ENCODE measurements at regions not wholly inside any gene's neighbourhood (a gene's known extent, or its start where the extent isn't known, plus 50 kb on each side); places are given as distances from the start of the nearest gene placed in this dataset.

- H3K36me3 ChIP-seq (ENCODE audit: insufficient read depth): no peaks in the 10 kb centered on the region
- H3K27me3 ChIP-seq (ENCODE audit: insufficient read depth): no peaks in the 10 kb centered on the region
- no peaks in the 10 kb centered on the region for H3K79me2 ChIP-seq (replicated peaks; ENCODE audit: insufficient read depth)
- Mint-ChIP-seq H3K27me3 (ENCODE audit: insufficient read depth, low read depth, poor library complexity) (peaks cover 9% of the 10 kb centered on the region), H3K36me3 (ENCODE audit: low read depth) (no peaks in the 10 kb centered on the region), H3K4me1 (no peaks in the 10 kb centered on the region), H3K9me3 (no peaks in the 10 kb centered on the region), H3K4me3 (no peak overlapping the region), H3K27ac (no peak overlapping the region)
- H3K4me3 ChIP-seq: no peak overlapping the region
- no peaks in the 10 kb centered on the region for H3K9me2 ChIP-seq (ENCODE audit: insufficient read depth)
- H4K20me1 ChIP-seq (replicated peaks; ENCODE audit: insufficient read depth): no peaks in the 10 kb centered on the region
- DNase-seq (ENCODE audit: low spot score) (no peak), ATAC-seq (no peak)
- H3K4me1 ChIP-seq (ENCODE audit: insufficient read depth): no peaks in the 10 kb centered on the region
- H3K4me2 ChIP-seq: no peak overlapping the region
- TF ChIP-seq EZH2 (IDR thresholded peaks at IDR 0.05; ENCODE audit: low read depth, unreplicated experiment) (no peak), ETS1 (IDR thresholded peaks at IDR 0.05) (no peak), EZH2phosphoT487 (IDR thresholded peaks at IDR 0.05; ENCODE audit: unreplicated experiment) (no peak), ZNF331 (CRISPR knock-in tag; IDR thresholded peaks at IDR 0.05; ENCODE audit: low read depth) (no peak)
- H3K27ac ChIP-seq (ENCODE audit: low read depth): no peak overlapping the region
- no peak overlapping the region for H2AFZ ChIP-seq
- no peaks in the 10 kb centered on the region for H3F3A ChIP-seq (replicated peaks; ENCODE audit: low read depth)
These were observed 76.4 kb upstream of the FSTL5 start for GRCh38 chr4:162239992-162240769.

GRCh38 chr4:162237676-162238075 is 73.9 kb upstream of the FSTL5 start:
- Mint-ChIP-seq H3K4me3 (no peak overlapping the region), H3K27ac (no peak overlapping the region), H3K9me3 (no peaks in the 10 kb centered on the region), H3K4me1 (peaks cover 2% of the 10 kb centered on the region; the same call in 1 of the 3 replicates), H3K36me3 (ENCODE audit: low read depth) (peaks cover 2% of the 10 kb centered on the region; the same call in 1 of the 3 replicates), H3K27me3 (ENCODE audit: insufficient read depth, low read depth, poor library complexity) (peaks cover 6% of the 10 kb centered on the region)
- Histone ChIP-seq H3K4me3 (no peak overlapping the region), H3K4me2 (no peak overlapping the region), H4K20me1 (replicated peaks; ENCODE audit: insufficient read depth) (no peaks in the 10 kb centered on the region), H3K4me1 (ENCODE audit: insufficient read depth) (no peaks in the 10 kb centered on the region), H3F3A (replicated peaks; ENCODE audit: low read depth) (no peaks in the 10 kb centered on the region), H3K79me2 (replicated peaks; ENCODE audit: insufficient read depth) (no peaks in the 10 kb centered on the region), H3K27ac (ENCODE audit: low read depth) (no peak overlapping the region), H3K27me3 (ENCODE audit: insufficient read depth) (no peaks in the 10 kb centered on the region), H2AFZ (no peak overlapping the region), H3K36me3 (ENCODE audit: insufficient read depth) (no peaks in the 10 kb centered on the region), H3K9me2 (ENCODE audit: insufficient read depth) (0 out of 2 replicates have a peak, but pooled peaks cover 3% of the 10 kb centered on the region)
- DNase-seq (ENCODE audit: low spot score) (no peak), ATAC-seq (no peak)
- TF ChIP-seq EZH2 (IDR thresholded peaks at IDR 0.05; ENCODE audit: low read depth, unreplicated experiment) (no peak), NANOG (IDR thresholded peaks at IDR 0.05; ENCODE audit: borderline replicate concordance) (no peak), ETS1 (IDR thresholded peaks at IDR 0.05) (no peak), POLR2AphosphoS5 (IDR thresholded peaks at IDR 0.05; ENCODE audit: low read depth) (no peak), JUNB (IDR thresholded peaks at IDR 0.05; ENCODE audit: unreplicated experiment) (no peak), STAT1 (IDR thresholded peaks at IDR 0.05; ENCODE audit: unreplicated experiment) (no peak), EZH2phosphoT487 (IDR thresholded peaks at IDR 0.05; ENCODE audit: unreplicated experiment) (no peak), ZNF331 (CRISPR knock-in tag; IDR thresholded peaks at IDR 0.05; ENCODE audit: low read depth) (no peak), ZNF114 (CRISPR knock-in tag; IDR thresholded peaks at IDR 0.05) (no peak), CTCF (conservative IDR thresholded peaks at IDR 0.05; ENCODE audit: low read depth in 2 of 2) (no peak), REST (IDR thresholded peaks at IDR 0.05; ENCODE audit: unreplicated experiment) (no peak)
